ENCODE measurements at regions not wholly inside any gene's neighbourhood (a gene's known extent, or its start where the extent isn't known, plus 50 kb on each side); places are given as distances from the start of the nearest gene placed in this dataset.
A peak's percentile ranks its signal among the peaks of the same experiment; 100 is the strongest.

DNA sequence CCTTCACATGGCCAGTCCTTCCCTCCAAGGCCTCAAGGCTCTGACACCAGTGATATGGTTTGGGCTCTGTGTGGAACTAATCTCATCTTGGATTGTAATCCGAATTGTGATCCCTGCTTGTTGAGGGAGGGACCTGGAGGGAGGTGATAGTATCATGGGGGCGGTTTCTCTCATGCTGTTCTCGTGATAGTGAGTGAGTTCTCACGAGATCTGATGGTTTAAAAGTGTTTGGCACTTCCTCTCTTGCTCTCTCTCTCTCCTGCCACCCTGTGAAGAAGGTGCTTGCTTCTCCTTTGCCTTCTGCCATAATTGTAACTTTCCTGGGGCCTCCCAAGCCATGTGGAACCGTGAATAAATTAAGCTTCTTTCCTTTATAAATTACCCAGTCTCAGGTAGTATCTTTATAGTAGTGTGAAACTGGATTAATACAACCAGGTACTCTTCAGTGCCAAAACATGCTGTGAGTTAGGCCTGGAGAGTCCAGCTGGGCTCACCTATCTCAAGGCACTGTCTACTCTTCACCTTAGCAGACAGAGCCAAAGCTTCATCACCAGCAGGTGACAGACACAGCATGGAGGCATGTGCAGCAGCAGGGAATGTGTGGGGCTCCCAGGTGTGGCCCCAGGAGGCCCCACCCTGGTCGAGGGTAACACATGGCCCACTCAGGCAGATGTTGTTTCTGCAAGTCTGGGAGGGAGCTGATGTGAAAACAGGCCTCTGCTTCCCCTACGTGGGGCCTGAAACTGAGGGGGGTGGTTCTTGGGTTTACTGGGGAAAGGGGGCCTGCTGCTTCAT lies 97.5 kb upstream of the CDYL start:
- in situ Hi-C loops (cut with MboI), result no loop called here
- 7% methylated on average over 7 of the region's 7 CpGs for WGBS (ENCODE audit: insufficient coverage, low coverage, missing lambda C conversion rate)
- no peak overlapping the region for H3K27ac ChIP-seq (ENCODE audit: extremely low read depth, low read depth, low read length)
- ATAC-seq (peak; percentile 58), DNase-seq (ENCODE audit: extremely low read depth in 1 of 4, low spot score in 3 of 4) (no peak), FAIRE-seq (no peak)
- peak overlapping the region; percentile 12 for H3K4me2 ChIP-seq (ENCODE audit: insufficient read depth, low read length)
- H3K4me3 ChIP-seq, result no peak overlapping the region
- TSS peak; percentile 95 for BruUV-seq (replicated peaks)
- no peaks in the 10 kb centered on the region for H3K79me2 ChIP-seq (ENCODE audit: control insufficient read depth, insufficient read depth, low read length)
- CTCF ChIA-PET (ENCODE audit: low intra/inter-chr PET ratio), result no interaction called here
- POLR2A ChIA-PET, result interaction anchor here (1.0 to 1.7 kb wide), 3 partner anchors 10 to 13 kb away, joined by 3 to 4 read pairs (median 3); no protein-coding TSS in a partner anchor
- intact Hi-C loops (cut with micrococcal nuclease), result no loop called here
- no peaks in the 10 kb centered on the region for H3K9me1 ChIP-seq (ENCODE audit: control insufficient read depth, insufficient read depth, low read length)
- H2AFZ ChIP-seq (ENCODE audit: low read depth, low read length), result peak overlapping the region; percentile 62
- peaks cover 0 to 16% of the 10 kb centered on the region in 2 experiments; a peak in 4 of 5 replicates for H3K4me1 ChIP-seq (replicated peaks in 1 of 2; ENCODE audit: control insufficient read depth in 2 of 2, insufficient read depth in 2 of 2, low read length in 2 of 2)
- H3K36me3 ChIP-seq (ENCODE audit: control insufficient read depth, insufficient read depth, low read length), result no peaks in the 10 kb centered on the region
- peaks cover 0 to 10% of the 10 kb centered on the region in 2 experiments; a peak in 2 of 5 replicates for H3K27me3 ChIP-seq (ENCODE audit: control insufficient read depth in 2 of 2, insufficient read depth in 2 of 2, low read length in 2 of 2)
- no peak overlapping the region for H3K9ac ChIP-seq (ENCODE audit: insufficient read depth in 1 of 2, low read depth in 2 of 2, low read length in 2 of 2)
- H3K9me3 ChIP-seq (replicated peaks; ENCODE audit: control insufficient read depth, insufficient read depth, low read depth, low read length), result no peaks in the 10 kb centered on the region
- H4K20me1 ChIP-seq (replicated peaks; ENCODE audit: control insufficient read depth, insufficient read depth, low read length), result no peaks in the 10 kb centered on the region
- TF ChIP-seq MTA3 (IDR thresholded peaks at IDR 0.05; ENCODE audit: borderline replicate concordance) (peak; percentile 44; the same call in 1 of the 2 replicates), HMG20B (CRISPR knock-in tag; IDR thresholded peaks at IDR 0.05) (no peak), RBM25 (IDR thresholded peaks at IDR 0.05; ENCODE audit: low read depth, low read length, severe bottlenecking) (peak; percentile 65), ILF3 (IDR thresholded peaks at IDR 0.05; ENCODE audit: borderline replicate concordance) (no peak), ELF1 (tag; IDR thresholded peaks at IDR 0.05) (peak; percentile 54), CHD2 (IDR thresholded peaks at IDR 0.05; ENCODE audit: low read depth, low read length) (peak; percentile 94), PHF21A (IDR thresholded peaks at IDR 0.05; ENCODE audit: borderline replicate concordance, low read depth) (no peak)
- TF ChIP-seq, protein P1, sequence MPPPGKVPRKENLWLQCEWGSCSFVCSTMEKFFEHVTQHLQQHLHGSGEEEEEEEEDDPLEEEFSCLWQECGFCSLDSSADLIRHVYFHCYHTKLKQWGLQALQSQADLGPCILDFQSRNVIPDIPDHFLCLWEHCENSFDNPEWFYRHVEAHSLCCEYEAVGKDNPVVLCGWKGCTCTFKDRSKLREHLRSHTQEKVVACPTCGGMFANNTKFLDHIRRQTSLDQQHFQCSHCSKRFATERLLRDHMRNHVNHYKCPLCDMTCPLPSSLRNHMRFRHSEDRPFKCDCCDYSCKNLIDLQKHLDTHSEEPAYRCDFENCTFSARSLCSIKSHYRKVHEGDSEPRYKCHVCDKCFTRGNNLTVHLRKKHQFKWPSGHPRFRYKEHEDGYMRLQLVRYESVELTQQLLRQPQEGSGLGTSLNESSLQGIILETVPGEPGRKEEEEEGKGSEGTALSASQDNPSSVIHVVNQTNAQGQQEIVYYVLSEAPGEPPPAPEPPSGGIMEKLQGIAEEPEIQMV (tag; conservative IDR thresholded peaks at IDR 0.05; ENCODE audit: low read depth), result no peak
- TF ChIP-seq, protein P2, sequence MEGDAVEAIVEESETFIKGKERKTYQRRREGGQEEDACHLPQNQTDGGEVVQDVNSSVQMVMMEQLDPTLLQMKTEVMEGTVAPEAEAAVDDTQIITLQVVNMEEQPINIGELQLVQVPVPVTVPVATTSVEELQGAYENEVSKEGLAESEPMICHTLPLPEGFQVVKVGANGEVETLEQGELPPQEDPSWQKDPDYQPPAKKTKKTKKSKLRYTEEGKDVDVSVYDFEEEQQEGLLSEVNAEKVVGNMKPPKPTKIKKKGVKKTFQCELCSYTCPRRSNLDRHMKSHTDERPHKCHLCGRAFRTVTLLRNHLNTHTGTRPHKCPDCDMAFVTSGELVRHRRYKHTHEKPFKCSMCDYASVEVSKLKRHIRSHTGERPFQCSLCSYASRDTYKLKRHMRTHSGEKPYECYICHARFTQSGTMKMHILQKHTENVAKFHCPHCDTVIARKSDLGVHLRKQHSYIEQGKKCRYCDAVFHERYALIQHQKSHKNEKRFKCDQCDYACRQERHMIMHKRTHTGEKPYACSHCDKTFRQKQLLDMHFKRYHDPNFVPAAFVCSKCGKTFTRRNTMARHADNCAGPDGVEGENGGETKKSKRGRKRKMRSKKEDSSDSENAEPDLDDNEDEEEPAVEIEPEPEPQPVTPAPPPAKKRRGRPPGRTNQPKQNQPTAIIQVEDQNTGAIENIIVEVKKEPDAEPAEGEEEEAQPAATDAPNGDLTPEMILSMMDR (IDR thresholded peaks at IDR 0.05 in 2 of 3, conservative IDR thresholded peaks at IDR 0.05 in 1 of 3; ENCODE audit: insufficient read depth in 2 of 3, low read depth in 1 of 3, low read length in 3 of 3), result 0 out of 6 replicates have a peak, but pooled peaks of 1 of the 3 experiments have one; percentile 2
- TF ChIP-seq, protein P3, sequence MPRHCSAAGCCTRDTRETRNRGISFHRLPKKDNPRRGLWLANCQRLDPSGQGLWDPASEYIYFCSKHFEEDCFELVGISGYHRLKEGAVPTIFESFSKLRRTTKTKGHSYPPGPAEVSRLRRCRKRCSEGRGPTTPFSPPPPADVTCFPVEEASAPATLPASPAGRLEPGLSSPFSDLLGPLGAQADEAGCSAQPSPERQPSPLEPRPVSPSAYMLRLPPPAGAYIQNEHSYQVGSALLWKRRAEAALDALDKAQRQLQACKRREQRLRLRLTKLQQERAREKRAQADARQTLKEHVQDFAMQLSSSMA (CRISPR knock-in tag; IDR thresholded peaks at IDR 0.05), result no peak
- TF ChIP-seq, protein P4, sequence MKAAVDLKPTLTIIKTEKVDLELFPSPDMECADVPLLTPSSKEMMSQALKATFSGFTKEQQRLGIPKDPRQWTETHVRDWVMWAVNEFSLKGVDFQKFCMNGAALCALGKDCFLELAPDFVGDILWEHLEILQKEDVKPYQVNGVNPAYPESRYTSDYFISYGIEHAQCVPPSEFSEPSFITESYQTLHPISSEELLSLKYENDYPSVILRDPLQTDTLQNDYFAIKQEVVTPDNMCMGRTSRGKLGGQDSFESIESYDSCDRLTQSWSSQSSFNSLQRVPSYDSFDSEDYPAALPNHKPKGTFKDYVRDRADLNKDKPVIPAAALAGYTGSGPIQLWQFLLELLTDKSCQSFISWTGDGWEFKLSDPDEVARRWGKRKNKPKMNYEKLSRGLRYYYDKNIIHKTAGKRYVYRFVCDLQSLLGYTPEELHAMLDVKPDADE (conservative IDR thresholded peaks at IDR 0.05; ENCODE audit: control insufficient read depth, low read depth, low read length), result no peak
- TF ChIP-seq, protein P5, sequence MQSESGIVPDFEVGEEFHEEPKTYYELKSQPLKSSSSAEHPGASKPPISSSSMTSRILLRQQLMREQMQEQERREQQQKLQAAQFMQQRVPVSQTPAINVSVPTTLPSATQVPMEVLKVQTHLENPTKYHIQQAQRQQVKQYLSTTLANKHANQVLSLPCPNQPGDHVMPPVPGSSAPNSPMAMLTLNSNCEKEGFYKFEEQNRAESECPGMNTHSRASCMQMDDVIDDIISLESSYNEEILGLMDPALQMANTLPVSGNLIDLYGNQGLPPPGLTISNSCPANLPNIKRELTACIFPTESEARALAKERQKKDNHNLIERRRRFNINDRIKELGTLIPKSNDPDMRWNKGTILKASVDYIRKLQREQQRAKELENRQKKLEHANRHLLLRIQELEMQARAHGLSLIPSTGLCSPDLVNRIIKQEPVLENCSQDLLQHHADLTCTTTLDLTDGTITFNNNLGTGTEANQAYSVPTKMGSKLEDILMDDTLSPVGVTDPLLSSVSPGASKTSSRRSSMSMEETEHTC (IDR thresholded peaks at IDR 0.05), result no peak
- TF ChIP-seq, protein P6, sequence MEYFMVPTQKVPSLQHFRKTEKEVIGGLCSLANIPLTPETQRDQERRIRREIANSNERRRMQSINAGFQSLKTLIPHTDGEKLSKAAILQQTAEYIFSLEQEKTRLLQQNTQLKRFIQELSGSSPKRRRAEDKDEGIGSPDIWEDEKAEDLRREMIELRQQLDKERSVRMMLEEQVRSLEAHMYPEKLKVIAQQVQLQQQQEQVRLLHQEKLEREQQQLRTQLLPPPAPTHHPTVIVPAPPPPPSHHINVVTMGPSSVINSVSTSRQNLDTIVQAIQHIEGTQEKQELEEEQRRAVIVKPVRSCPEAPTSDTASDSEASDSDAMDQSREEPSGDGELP (CRISPR knock-in tag; IDR thresholded peaks at IDR 0.05; ENCODE audit: borderline replicate concordance), result 0 out of 2 replicates have a peak, but pooled peaks have one; percentile 20

Data from K562 (cell line).